SKM-1 (cell line): ENCODE measurements at regions not wholly inside any gene's neighbourhood (a gene's known extent, or its start where the extent isn't known, plus 50 kb on each side); places are given as distances from the start of the nearest gene placed in this dataset.

Experiments used
- DNase-seq: peaks from one replicate; lab custom pipeline; 2025; ENCODE audit not compliant: unreplicated experiment; lab: John Stamatoyannopoulos, UW

- no peak for DNase-seq
Observed at GRCh38 chr5:8945972-8946371, 599.9 kb downstream of the SEMA5A start.

- no peak for DNase-seq
Observed at GRCh38 chr5:8949908-8950307, 596.0 kb downstream of the SEMA5A start.

- DNase-seq, result no peak
Observed at GRCh38 chr5:8952147-8952546, 593.7 kb downstream of the SEMA5A start.

- DNase-seq, result no peak
Observed at GRCh38 chr5:8953016-8953415, 592.9 kb downstream of the SEMA5A start.

GRCh38 chr5:8953911-8954438 lies 591.9 kb downstream of the SEMA5A start:
- no peak for DNase-seq

GRCh38 chr5:8954801-8955200 lies 591.1 kb downstream of the SEMA5A start:
- no peak for DNase-seq

- no peak for DNase-seq
Observed at GRCh38 chr5:8956659-8957058, 589.2 kb downstream of the SEMA5A start.

GRCh38 chr5:8958602-8959001 lies 587.3 kb downstream of the SEMA5A start:
- DNase-seq, result no peak

- DNase-seq, result no peak
Observed at GRCh38 chr5:8961219-8961618, 584.7 kb downstream of the SEMA5A start.

GRCh38 chr5:8961956-8962355 lies 583.9 kb downstream of the SEMA5A start:
- no peak for DNase-seq

- DNase-seq, result no peak
Observed at GRCh38 chr5:8981016-8981415, 564.9 kb downstream of the SEMA5A start.

- no peak for DNase-seq
Observed at GRCh38 chr5:8981496-8981895, 564.4 kb downstream of the SEMA5A start.

GRCh38 chr5:8984386-8984785 lies 561.5 kb downstream of the SEMA5A start:
- no peak for DNase-seq
